Gastrocnemius medialis (tissue), 4 donors: ENCODE measurements at regions not wholly inside any gene's neighbourhood (a gene's known extent, or its start where the extent isn't known, plus 50 kb on each side); places are given as distances from the start of the nearest gene placed in this dataset.

Experiments used
- POLR2A ChIP-seq, 2 donors: fragments of 450-650 bp; IDR thresholded peaks; one replicate each; pipeline ENCODE4 v1.6.1; 2017; ENCODE audit warnings: antibody characterized with exemption in 2 of 2, mild to moderate bottlenecking in 2 of 2, moderate library complexity in 2 of 2
- TF ChIP-seq, protein P1 (sequence below), 5 experiments: fragments of 450-650 bp in 3 of 5; fragments of 200-600 bp in 2 of 5; sonication (generic) in 2 of 5; IDR thresholded peaks in 4 of 5; conservative IDR thresholded peaks in 1 of 5; 1 replicate in 4 of 5; 2 replicates in 1 of 5; pipeline ENCODE4 v1.5.1; 2016 to 2019; ENCODE audit warnings: antibody characterized with exemption in 5 of 5, mild to moderate bottlenecking in 3 of 5, moderate library complexity in 3 of 5

DNA sequence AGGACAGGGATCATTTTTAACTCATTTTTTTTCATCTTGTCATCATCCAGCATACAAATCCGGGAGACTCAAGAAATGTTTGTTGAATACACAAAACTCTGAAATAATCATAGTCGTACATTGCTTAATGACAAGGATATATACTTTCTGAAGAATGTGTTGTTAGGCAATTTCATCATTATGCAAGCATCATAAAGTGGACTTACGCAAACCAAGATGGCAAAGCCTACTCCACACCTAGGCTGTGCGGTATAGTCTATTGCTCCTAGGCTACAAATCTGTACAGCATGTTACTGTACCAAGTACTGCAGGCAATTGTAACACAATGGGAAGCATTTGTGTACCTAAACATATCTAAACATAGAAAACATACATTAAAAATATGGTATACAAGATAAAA lies 264.1 kb downstream of the TSHZ3 start:
- TF ChIP-seq, protein P1, sequence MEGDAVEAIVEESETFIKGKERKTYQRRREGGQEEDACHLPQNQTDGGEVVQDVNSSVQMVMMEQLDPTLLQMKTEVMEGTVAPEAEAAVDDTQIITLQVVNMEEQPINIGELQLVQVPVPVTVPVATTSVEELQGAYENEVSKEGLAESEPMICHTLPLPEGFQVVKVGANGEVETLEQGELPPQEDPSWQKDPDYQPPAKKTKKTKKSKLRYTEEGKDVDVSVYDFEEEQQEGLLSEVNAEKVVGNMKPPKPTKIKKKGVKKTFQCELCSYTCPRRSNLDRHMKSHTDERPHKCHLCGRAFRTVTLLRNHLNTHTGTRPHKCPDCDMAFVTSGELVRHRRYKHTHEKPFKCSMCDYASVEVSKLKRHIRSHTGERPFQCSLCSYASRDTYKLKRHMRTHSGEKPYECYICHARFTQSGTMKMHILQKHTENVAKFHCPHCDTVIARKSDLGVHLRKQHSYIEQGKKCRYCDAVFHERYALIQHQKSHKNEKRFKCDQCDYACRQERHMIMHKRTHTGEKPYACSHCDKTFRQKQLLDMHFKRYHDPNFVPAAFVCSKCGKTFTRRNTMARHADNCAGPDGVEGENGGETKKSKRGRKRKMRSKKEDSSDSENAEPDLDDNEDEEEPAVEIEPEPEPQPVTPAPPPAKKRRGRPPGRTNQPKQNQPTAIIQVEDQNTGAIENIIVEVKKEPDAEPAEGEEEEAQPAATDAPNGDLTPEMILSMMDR (IDR thresholded peaks at IDR 0.05 in 4 of 5, conservative IDR thresholded peaks at IDR 0.05 in 1 of 5) = no peak
- no peak for TF ChIP-seq POLR2A (IDR thresholded peaks at IDR 0.05)
